ENCODE measurements at regions not wholly inside any gene's neighbourhood (a gene's known extent, or its start where the extent isn't known, plus 50 kb on each side); places are given as distances from the start of the nearest gene placed in this dataset.

GRCh38 chr4:96713271-96713850, 873.5 kb downstream of the PDHA2 start:
- TF ChIP-seq ZNF8 (CRISPR knock-in tag; IDR thresholded peaks at IDR 0.05) = no peak
- TF ChIP-seq PATZ1 (CRISPR knock-in tag; IDR thresholded peaks at IDR 0.05; ENCODE audit: borderline replicate concordance) = no peak
